Lung microvascular endothelial cell (primary cell): ENCODE measurements at regions not wholly inside any gene's neighbourhood (a gene's known extent, or its start where the extent isn't known, plus 50 kb on each side); places are given as distances from the start of the nearest gene placed in this dataset.

Experiments used
- DNase-seq, 2 donors: peaks; one replicate each; pipeline versions ENCODE4 v3.0.0 to v3.0.0-alpha.2; 2010; ENCODE audit warnings: low read depth in 2 of 2

- DNase-seq: no peak
Measured at GRCh38 chr1:198472997-198473396, 67.5 kb downstream of the ATP6V1G3 start.

- DNase-seq: no peak
Measured at GRCh38 chr1:198472119-198472518, 68.4 kb downstream of the ATP6V1G3 start.

- no peak for DNase-seq
Measured at GRCh38 chr1:198467907-198468306, 72.6 kb downstream of the ATP6V1G3 start.

- no peak for DNase-seq
Measured at GRCh38 chr1:198467342-198467741, 73.1 kb downstream of the ATP6V1G3 start.

GRCh38 chr1:198465201-198466144 lies 75.0 kb downstream of the ATP6V1G3 start:
- DNase-seq: peak; percentile 77 to 79

GRCh38 chr1:198463709-198464108 lies 76.8 kb downstream of the ATP6V1G3 start:
- DNase-seq: no peak

GRCh38 chr1:198462365-198463019 lies 78.0 kb downstream of the ATP6V1G3 start:
- peak in 1 of 2 donors; percentile 56 for DNase-seq

- DNase-seq: no peak
Measured at GRCh38 chr1:198455966-198456365, 84.5 kb downstream of the ATP6V1G3 start.

- DNase-seq: peak; percentile 59 to 73
Measured at GRCh38 chr1:198449727-198450433, 90.6 kb downstream of the ATP6V1G3 start.

- DNase-seq: no peak
Measured at GRCh38 chr1:198449261-198449660, 91.2 kb downstream of the ATP6V1G3 start.

- no peak for DNase-seq
Measured at GRCh38 chr1:198447468-198447867, 93.0 kb downstream of the ATP6V1G3 start.

GRCh38 chr1:198445872-198446271 lies 94.6 kb downstream of the ATP6V1G3 start:
- no peak for DNase-seq

- DNase-seq: peak; percentile 95
Measured at GRCh38 chr1:198444792-198445191, 95.7 kb downstream of the ATP6V1G3 start.

GRCh38 chr1:198443365-198444233 lies 96.9 kb downstream of the ATP6V1G3 start:
- DNase-seq: peak; percentile 68 to 97

- no peak for DNase-seq
Measured at GRCh38 chr1:198440842-198441241, 99.6 kb downstream of the ATP6V1G3 start.

GRCh38 chr1:198437332-198437731 lies 103.1 kb downstream of the ATP6V1G3 start:
- DNase-seq: no peak

GRCh38 chr1:198436276-198436675 lies 104.2 kb downstream of the ATP6V1G3 start:
- DNase-seq: peak in 1 of 2 donors; percentile 30

- peak; percentile 34 to 87 for DNase-seq
Measured at GRCh38 chr1:198435056-198435455, 105.4 kb downstream of the ATP6V1G3 start.

- DNase-seq: no peak
Measured at GRCh38 chr1:198424441-198424840, 116.0 kb downstream of the ATP6V1G3 start.

GRCh38 chr1:198423673-198424072 lies 116.8 kb downstream of the ATP6V1G3 start:
- DNase-seq: no peak

- DNase-seq: no peak
Measured at GRCh38 chr1:198417039-198417438, 123.4 kb downstream of the ATP6V1G3 start.
